ENCODE measurements at regions not wholly inside any gene's neighbourhood (a gene's known extent, or its start where the extent isn't known, plus 50 kb on each side); places are given as distances from the start of the nearest gene placed in this dataset.
"Not testable (repeated sequence)": the region's sequence is repeated elsewhere in the genome, so short reads cannot be mapped to it uniquely, and the experiment has no call there.

- in situ Hi-C loops (cut with MboI; ENCODE audit: low pct_unique_long_range_greater_than_20kb, low sequenced_read_pairs): no loop called here
- no peak for DNase-seq
Measured at GRCh38 chr7:65317372-65317771, 56.3 kb upstream of the ZNF92 start.

- in situ Hi-C loops (cut with MboI; ENCODE audit: low pct_unique_long_range_greater_than_20kb, low sequenced_read_pairs): no loop called here
- no peak for DNase-seq
Measured at GRCh38 chr7:65310761-65311160, 62.9 kb upstream of the ZNF92 start.

- no peak for DNase-seq
- in situ Hi-C loops (cut with MboI; ENCODE audit: low pct_unique_long_range_greater_than_20kb, low sequenced_read_pairs): no loop called here
Measured at GRCh38 chr7:65308300-65308678, 65.4 kb upstream of the ZNF92 start.

GRCh38 chr7:65307651-65308299 is 65.9 kb upstream of the ZNF92 start:
- peak; percentile 63 for DNase-seq
- in situ Hi-C loops (cut with MboI; ENCODE audit: low pct_unique_long_range_greater_than_20kb, low sequenced_read_pairs): no loop called here

GRCh38 chr7:65304175-65304574 is 69.5 kb upstream of the ZNF92 start:
- in situ Hi-C loops (cut with MboI; ENCODE audit: low pct_unique_long_range_greater_than_20kb, low sequenced_read_pairs): no loop called here
- no peak for DNase-seq

- no peak for DNase-seq
- in situ Hi-C loops (cut with MboI; ENCODE audit: low pct_unique_long_range_greater_than_20kb, low sequenced_read_pairs): no loop called here
Measured at GRCh38 chr7:65302883-65303282, 70.8 kb upstream of the ZNF92 start.

GRCh38 chr7:65301007-65301406 is 72.6 kb upstream of the ZNF92 start:
- peak; percentile 28 for DNase-seq
- in situ Hi-C loops (cut with MboI; ENCODE audit: low pct_unique_long_range_greater_than_20kb, low sequenced_read_pairs): no loop called here

GRCh38 chr7:65295409-65295808 is 78.2 kb upstream of the ZNF92 start:
- in situ Hi-C loops (cut with MboI; ENCODE audit: low pct_unique_long_range_greater_than_20kb, low sequenced_read_pairs): no loop called here
- peak; percentile 56 for DNase-seq

- in situ Hi-C loops (cut with MboI; ENCODE audit: low pct_unique_long_range_greater_than_20kb, low sequenced_read_pairs): not testable (repeated sequence)
Measured at GRCh38 chr7:65290340-65290739, 83.3 kb upstream of the ZNF92 start.

GRCh38 chr7:65287023-65287422 is 86.6 kb upstream of the ZNF92 start:
- no peak for DNase-seq
- in situ Hi-C loops (cut with MboI; ENCODE audit: low pct_unique_long_range_greater_than_20kb, low sequenced_read_pairs): no loop called here

More at GRCh38 chr7:65290340-65290739, 83.3 kb upstream of the ZNF92 start:
- DNase-seq: not testable (repeated sequence)

GRCh38 chr7:65285906-65286864 is 87.5 kb upstream of the ZNF92 start:
- DNase-seq: no peak
- in situ Hi-C loops (cut with MboI; ENCODE audit: low pct_unique_long_range_greater_than_20kb, low sequenced_read_pairs): no loop called here

GRCh38 chr7:65285241-65285640 is 88.4 kb upstream of the ZNF92 start:
- not testable (repeated sequence) for DNase-seq

GRCh38 chr7:65279795-65280194 is 93.9 kb upstream of the ZNF92 start:
- in situ Hi-C loops (cut with MboI; ENCODE audit: low pct_unique_long_range_greater_than_20kb, low sequenced_read_pairs): no loop called here
- no peak for DNase-seq

More at GRCh38 chr7:65285241-65285640, 88.4 kb upstream of the ZNF92 start:
- in situ Hi-C loops (cut with MboI; ENCODE audit: low pct_unique_long_range_greater_than_20kb, low sequenced_read_pairs): not testable (repeated sequence)

- no peak for DNase-seq
- in situ Hi-C loops (cut with MboI; ENCODE audit: low pct_unique_long_range_greater_than_20kb, low sequenced_read_pairs): no loop called here
Measured at GRCh38 chr7:65276822-65277221, 96.8 kb upstream of the ZNF92 start.

- in situ Hi-C loops (cut with MboI; ENCODE audit: low pct_unique_long_range_greater_than_20kb, low sequenced_read_pairs); DNase-seq: not testable (repeated sequence)
Measured at GRCh38 chr7:65271502-65271901, 102.2 kb upstream of the ZNF92 start.

- in situ Hi-C loops (cut with MboI; ENCODE audit: low pct_unique_long_range_greater_than_20kb, low sequenced_read_pairs): no loop called here
- DNase-seq: peak; percentile 96
Measured at GRCh38 chr7:65269150-65269856, 104.4 kb upstream of the ZNF92 start.

- in situ Hi-C loops (cut with MboI; ENCODE audit: low pct_unique_long_range_greater_than_20kb, low sequenced_read_pairs): no loop called here
- DNase-seq: no peak
Measured at GRCh38 chr7:65268782-65269149, 104.9 kb upstream of the ZNF92 start.

GRCh38 chr7:65265933-65266519 is 107.6 kb upstream of the ZNF92 start:
- no peak for DNase-seq
- in situ Hi-C loops (cut with MboI; ENCODE audit: low pct_unique_long_range_greater_than_20kb, low sequenced_read_pairs): no loop called here

- no peak for DNase-seq
- in situ Hi-C loops (cut with MboI; ENCODE audit: low pct_unique_long_range_greater_than_20kb, low sequenced_read_pairs): no loop called here
Measured at GRCh38 chr7:65264258-65264657, 109.4 kb upstream of the ZNF92 start.
